ENCODE measurements at regions not wholly inside any gene's neighbourhood (a gene's known extent, or its start where the extent isn't known, plus 50 kb on each side); places are given as distances from the start of the nearest gene placed in this dataset.

DNA sequence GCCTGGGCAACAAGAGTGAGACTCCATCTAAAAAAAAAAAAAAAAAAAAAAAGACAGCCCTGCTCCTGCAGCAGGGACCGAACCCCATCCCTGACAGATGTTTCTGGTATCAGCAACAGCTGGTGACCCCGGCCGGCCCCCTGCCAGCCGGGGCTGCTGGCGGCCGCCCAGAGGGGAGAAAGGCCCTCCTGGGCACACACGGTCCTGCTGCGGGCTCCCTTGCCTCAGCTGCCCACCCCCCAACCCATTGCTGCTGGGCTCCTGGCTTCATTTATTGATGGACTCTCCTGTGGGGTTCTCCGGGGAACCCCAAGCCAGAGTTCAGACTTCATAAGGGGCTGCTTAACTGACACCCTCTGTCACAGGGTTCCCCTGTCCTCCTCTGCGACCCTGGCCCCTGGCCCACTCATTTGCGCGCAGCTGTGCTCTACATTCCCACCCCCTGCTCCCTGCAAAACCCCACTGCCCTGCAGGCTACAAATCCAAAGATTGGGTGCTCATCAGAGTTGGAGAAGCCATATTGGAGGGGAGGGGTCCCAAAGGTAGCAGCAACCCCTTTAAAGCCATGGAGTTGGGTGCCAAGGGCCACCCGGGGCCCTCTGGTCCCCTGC, 103.6 kb upstream of the RTL1 start:
- TF ChIP-seq, protein P1, sequence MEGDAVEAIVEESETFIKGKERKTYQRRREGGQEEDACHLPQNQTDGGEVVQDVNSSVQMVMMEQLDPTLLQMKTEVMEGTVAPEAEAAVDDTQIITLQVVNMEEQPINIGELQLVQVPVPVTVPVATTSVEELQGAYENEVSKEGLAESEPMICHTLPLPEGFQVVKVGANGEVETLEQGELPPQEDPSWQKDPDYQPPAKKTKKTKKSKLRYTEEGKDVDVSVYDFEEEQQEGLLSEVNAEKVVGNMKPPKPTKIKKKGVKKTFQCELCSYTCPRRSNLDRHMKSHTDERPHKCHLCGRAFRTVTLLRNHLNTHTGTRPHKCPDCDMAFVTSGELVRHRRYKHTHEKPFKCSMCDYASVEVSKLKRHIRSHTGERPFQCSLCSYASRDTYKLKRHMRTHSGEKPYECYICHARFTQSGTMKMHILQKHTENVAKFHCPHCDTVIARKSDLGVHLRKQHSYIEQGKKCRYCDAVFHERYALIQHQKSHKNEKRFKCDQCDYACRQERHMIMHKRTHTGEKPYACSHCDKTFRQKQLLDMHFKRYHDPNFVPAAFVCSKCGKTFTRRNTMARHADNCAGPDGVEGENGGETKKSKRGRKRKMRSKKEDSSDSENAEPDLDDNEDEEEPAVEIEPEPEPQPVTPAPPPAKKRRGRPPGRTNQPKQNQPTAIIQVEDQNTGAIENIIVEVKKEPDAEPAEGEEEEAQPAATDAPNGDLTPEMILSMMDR (IDR thresholded peaks at IDR 0.05; ENCODE audit: low read depth, low read length), result no peak
- TF ChIP-seq EZH2phosphoT487 (IDR thresholded peaks at IDR 0.05; ENCODE audit: low read depth), result no peak

Measured in OCI-LY3 (cell line).